ENCODE measurements at regions not wholly inside any gene's neighbourhood (a gene's known extent, or its start where the extent isn't known, plus 50 kb on each side); places are given as distances from the start of the nearest gene placed in this dataset.

DNA sequence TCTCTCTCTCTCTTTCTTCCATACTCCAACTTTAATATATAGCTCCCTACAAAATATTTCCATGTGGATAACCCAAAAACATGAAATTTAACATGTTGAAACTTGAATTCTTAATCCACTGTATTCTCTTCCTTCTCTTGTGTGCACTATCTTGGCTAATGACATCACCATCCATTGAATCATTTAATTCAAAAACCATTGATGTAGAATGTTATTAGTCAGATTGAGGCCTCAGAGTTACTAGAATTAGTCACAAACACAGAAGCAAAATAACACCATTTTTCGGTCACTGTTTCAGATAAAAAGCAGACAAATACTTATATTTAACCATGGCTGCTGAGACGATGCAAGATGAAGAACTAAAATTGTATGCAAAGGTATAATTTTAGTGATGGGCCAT lies 256.9 kb upstream of the LRRC3B start:
- TF ChIP-seq CTCF (conservative IDR thresholded peaks at IDR 0.05; ENCODE audit: low read depth, low read length), result no peak
- TF ChIP-seq EZH2 (IDR thresholded peaks at IDR 0.05; ENCODE audit: low read length, unreplicated experiment), result no peak
